HCT116 (cell line): ENCODE measurements at regions not wholly inside any gene's neighbourhood (a gene's known extent, or its start where the extent isn't known, plus 50 kb on each side); places are given as distances from the start of the nearest gene placed in this dataset.

Source experiments
- EZH2phosphoT487 ChIP-seq: fragments of 200-600 bp; IDR thresholded peaks from 2 replicates; pipeline ENCODE4 v1.6.1; 2018; ENCODE audit warnings: antibody characterized with exemption, borderline replicate concordance
- MAX ChIP-seq: IDR thresholded peaks from 2 replicates; pipeline ENCODE4 v1.6.1; 2012
- SIN3A ChIP-seq: IDR thresholded peaks from 2 replicates; pipeline ENCODE4 v1.6.1; 2012; ENCODE audit warnings: low read depth
- SP1 ChIP-seq: IDR thresholded peaks from 2 replicates; pipeline ENCODE4 v1.6.1; 2012; ENCODE audit warnings: low read depth
- YY1 ChIP-seq: IDR thresholded peaks from 2 replicates; pipeline ENCODE4 v1.6.1; 2011; ENCODE audit warnings: low read length, low read depth, moderate library complexity, mild to moderate bottlenecking; ENCODE audit not compliant: insufficient replicate concordance; ENCODE audit errors: extremely low read depth
- ZNF274 ChIP-seq: fragments of 200-500 bp; sonication (Bioruptor generic); IDR thresholded peaks from 2 replicates; pipeline ENCODE4 v1.6.1; 2014; ENCODE audit warnings: mild to moderate bottlenecking, low read depth, low read length, inconsistent platforms
- TF ChIP-seq, protein P1 (sequence below), 3 experiments: fragments of 200-600 bp in 1 of 3; sonication (generic) in 1 of 3; IDR thresholded peaks in 2 of 3; conservative IDR thresholded peaks in 1 of 3; 2 replicates each; pipeline ENCODE4 v1.5.1; 2012 to 2017; ENCODE audit warnings: low read depth in 2 of 3, low read length in 2 of 3, antibody characterized with exemption in 1 of 3, borderline replicate concordance in 1 of 3, control low read depth in 1 of 3, mild to moderate bottlenecking in 1 of 3, mixed read lengths in 1 of 3, mixed run types in 1 of 3, moderate library complexity in 1 of 3; ENCODE audit not compliant: insufficient read depth in 1 of 3
- TF ChIP-seq, protein P2 (sequence below): IDR thresholded peaks from 2 replicates; pipeline ENCODE4 v1.6.1; 2012; ENCODE audit warnings: low read depth

DNA sequence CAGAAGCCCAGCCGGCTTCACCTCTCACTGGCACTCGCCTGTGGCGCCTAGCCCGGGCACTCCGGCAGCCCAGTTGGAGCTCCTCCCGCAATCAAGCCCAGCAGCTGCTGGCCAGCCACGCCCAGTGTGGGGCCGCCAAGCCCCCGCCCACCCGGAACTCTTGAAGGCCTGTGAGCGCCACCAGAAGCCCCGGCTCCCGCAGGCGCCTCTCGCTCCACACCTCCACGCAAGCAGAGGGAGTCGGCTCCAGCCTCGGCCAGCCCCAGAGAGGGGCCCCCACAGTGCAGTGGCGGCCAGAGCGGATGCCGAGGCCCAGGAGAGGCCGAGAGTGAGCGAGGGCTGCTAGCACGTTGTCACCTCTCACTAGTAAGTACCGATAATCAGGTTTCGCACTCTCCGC, 240.7 kb downstream of the TFEC start:
- no peak for TF ChIP-seq SIN3A
- TF ChIP-seq EZH2phosphoT487: no peak
- no peak for TF ChIP-seq SP1
- TF ChIP-seq, protein P1, sequence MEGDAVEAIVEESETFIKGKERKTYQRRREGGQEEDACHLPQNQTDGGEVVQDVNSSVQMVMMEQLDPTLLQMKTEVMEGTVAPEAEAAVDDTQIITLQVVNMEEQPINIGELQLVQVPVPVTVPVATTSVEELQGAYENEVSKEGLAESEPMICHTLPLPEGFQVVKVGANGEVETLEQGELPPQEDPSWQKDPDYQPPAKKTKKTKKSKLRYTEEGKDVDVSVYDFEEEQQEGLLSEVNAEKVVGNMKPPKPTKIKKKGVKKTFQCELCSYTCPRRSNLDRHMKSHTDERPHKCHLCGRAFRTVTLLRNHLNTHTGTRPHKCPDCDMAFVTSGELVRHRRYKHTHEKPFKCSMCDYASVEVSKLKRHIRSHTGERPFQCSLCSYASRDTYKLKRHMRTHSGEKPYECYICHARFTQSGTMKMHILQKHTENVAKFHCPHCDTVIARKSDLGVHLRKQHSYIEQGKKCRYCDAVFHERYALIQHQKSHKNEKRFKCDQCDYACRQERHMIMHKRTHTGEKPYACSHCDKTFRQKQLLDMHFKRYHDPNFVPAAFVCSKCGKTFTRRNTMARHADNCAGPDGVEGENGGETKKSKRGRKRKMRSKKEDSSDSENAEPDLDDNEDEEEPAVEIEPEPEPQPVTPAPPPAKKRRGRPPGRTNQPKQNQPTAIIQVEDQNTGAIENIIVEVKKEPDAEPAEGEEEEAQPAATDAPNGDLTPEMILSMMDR (IDR thresholded peaks at IDR 0.05 in 2 of 3, conservative IDR thresholded peaks at IDR 0.05 in 1 of 3; ENCODE audit: borderline replicate concordance in 1 of 3, insufficient read depth in 1 of 3, low read depth in 2 of 3, low read length in 2 of 3): no peak
- TF ChIP-seq, protein P2, sequence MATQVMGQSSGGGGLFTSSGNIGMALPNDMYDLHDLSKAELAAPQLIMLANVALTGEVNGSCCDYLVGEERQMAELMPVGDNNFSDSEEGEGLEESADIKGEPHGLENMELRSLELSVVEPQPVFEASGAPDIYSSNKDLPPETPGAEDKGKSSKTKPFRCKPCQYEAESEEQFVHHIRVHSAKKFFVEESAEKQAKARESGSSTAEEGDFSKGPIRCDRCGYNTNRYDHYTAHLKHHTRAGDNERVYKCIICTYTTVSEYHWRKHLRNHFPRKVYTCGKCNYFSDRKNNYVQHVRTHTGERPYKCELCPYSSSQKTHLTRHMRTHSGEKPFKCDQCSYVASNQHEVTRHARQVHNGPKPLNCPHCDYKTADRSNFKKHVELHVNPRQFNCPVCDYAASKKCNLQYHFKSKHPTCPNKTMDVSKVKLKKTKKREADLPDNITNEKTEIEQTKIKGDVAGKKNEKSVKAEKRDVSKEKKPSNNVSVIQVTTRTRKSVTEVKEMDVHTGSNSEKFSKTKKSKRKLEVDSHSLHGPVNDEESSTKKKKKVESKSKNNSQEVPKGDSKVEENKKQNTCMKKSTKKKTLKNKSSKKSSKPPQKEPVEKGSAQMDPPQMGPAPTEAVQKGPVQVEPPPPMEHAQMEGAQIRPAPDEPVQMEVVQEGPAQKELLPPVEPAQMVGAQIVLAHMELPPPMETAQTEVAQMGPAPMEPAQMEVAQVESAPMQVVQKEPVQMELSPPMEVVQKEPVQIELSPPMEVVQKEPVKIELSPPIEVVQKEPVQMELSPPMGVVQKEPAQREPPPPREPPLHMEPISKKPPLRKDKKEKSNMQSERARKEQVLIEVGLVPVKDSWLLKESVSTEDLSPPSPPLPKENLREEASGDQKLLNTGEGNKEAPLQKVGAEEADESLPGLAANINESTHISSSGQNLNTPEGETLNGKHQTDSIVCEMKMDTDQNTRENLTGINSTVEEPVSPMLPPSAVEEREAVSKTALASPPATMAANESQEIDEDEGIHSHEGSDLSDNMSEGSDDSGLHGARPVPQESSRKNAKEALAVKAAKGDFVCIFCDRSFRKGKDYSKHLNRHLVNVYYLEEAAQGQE: no peak
- no peak for TF ChIP-seq MAX
- no peak for TF ChIP-seq ZNF274
- TF ChIP-seq YY1: no peak
